MM.1S (cell line): ENCODE measurements at regions not wholly inside any gene's neighbourhood (a gene's known extent, or its start where the extent isn't known, plus 50 kb on each side); places are given as distances from the start of the nearest gene placed in this dataset.

Experiments
- DNase-seq: peaks from one replicate; pipeline ENCODE4 v3.0.0-alpha.2; 2015
- H2AFZ ChIP-seq: fragments of 300-600 bp; sonication (generic); 2 replicates; pipeline ENCODE4 v1.6.0; 2016; ENCODE audit warnings: antibody characterized with exemption, low read length
- H3F3A ChIP-seq: fragments of 300-600 bp; sonication (generic); 2 replicates; pipeline ENCODE4 v1.6.1; 2016; ENCODE audit warnings: mild to moderate bottlenecking, antibody characterized with exemption, low read length, moderate library complexity, mixed read lengths; ENCODE audit not compliant: insufficient read depth
- H3K27ac ChIP-seq: fragments of 300-600 bp; sonication (generic); 2 replicates; pipeline ENCODE4 v1.5.1; 2016; ENCODE audit warnings: mild to moderate bottlenecking, low read length
- H3K27me3 ChIP-seq: fragments of 300-600 bp; sonication (generic); replicated peaks from 2 replicates; pipeline ENCODE4 v1.6.0; 2016; ENCODE audit warnings: low read length; ENCODE audit not compliant: insufficient read depth
- H3K36me3 ChIP-seq: fragments of 300-600 bp; sonication (generic); replicated peaks from 2 replicates; pipeline ENCODE4 v1.6.1; 2016; ENCODE audit warnings: mild to moderate bottlenecking, low read length, mixed read lengths; ENCODE audit not compliant: insufficient read depth
- H3K4me1 ChIP-seq: fragments of 300-600 bp; sonication (generic); 2 replicates; pipeline ENCODE4 v1.6.1; 2016; ENCODE audit warnings: low read length, mixed read lengths
- H3K4me2 ChIP-seq: fragments of 300-600 bp; sonication (generic); 2 replicates; pipeline ENCODE4 v1.6.0; 2016; ENCODE audit warnings: low read depth, low read length
- H3K4me3 ChIP-seq: fragments of 300-600 bp; sonication (generic); 2 replicates; pipeline ENCODE4 v1.5.1; 2016; ENCODE audit warnings: low read length, mixed read lengths
- H3K79me2 ChIP-seq: fragments of 300-600 bp; sonication (generic); 2 replicates; pipeline ENCODE4 v1.6.1; 2016; ENCODE audit warnings: mixed run types, low read length, mixed read lengths
- H3K9ac ChIP-seq: fragments of 300-600 bp; sonication (generic); 2 replicates; pipeline ENCODE4 v1.6.1; 2016; ENCODE audit warnings: low read length, mixed read lengths
- H3K9me2 ChIP-seq: fragments of 300-600 bp; sonication (generic); replicated peaks from 2 replicates; pipeline ENCODE4 v1.6.1; 2016; ENCODE audit warnings: mild to moderate bottlenecking, low read length, mixed read lengths; ENCODE audit not compliant: insufficient read depth
- H3K9me3 ChIP-seq: fragments of 300-600 bp; sonication (generic); replicated peaks from 2 replicates; pipeline ENCODE4 v1.6.1; 2016; ENCODE audit warnings: mild to moderate bottlenecking, low read length, mixed read lengths; ENCODE audit not compliant: insufficient read depth
- H4K20me1 ChIP-seq: fragments of 300-600 bp; sonication (generic); 2 replicates; pipeline ENCODE4 v1.6.1; 2016; ENCODE audit warnings: mild to moderate bottlenecking, low read length, moderate library complexity, mixed read lengths; ENCODE audit not compliant: insufficient read depth
- EZH2 ChIP-seq: fragments of 300-600 bp; sonication (generic); optimal IDR thresholded peaks from 2 replicates; pipeline ENCODE3; 2017; ENCODE audit warnings: low read depth, mild to moderate bottlenecking, antibody characterized with exemption, low read length, mixed read lengths
- EZH2phosphoT487 ChIP-seq: fragments of 300-600 bp; sonication (generic); IDR thresholded peaks from 2 replicates; pipeline ENCODE4 v1.6.1; 2018; ENCODE audit warnings: antibody characterized with exemption, low read length
- TF ChIP-seq, protein P1 (sequence below): fragments of 300-600 bp; sonication (generic); IDR thresholded peaks from 2 replicates; pipeline ENCODE4 v1.5.1; 2016; ENCODE audit warnings: antibody characterized with exemption, low read length, mixed read lengths

DNA sequence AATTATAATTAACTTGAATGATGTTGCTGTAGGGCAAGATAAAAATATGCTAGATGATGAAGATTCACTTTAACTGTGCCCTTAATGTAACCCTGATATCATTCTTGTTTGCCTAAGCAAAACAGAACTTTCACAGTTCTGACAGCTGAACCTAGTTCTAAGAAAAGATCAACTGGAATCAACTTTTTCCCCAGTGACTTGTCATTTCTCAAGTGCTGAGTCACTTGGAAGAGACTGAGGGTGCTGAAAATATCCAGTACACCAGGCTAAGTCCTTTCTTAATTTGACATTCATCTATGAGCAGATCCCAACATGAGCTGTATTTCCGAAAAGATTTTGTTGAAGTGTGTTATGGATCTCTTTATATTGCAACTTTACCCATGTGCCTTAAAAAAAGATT is 140.4 kb downstream of the MID1IP1 start:
- Histone ChIP-seq H3K27me3 (no peaks in the 10 kb centered on the region), H3K4me2 (no peak overlapping the region), H3K4me1 (no peaks in the 10 kb centered on the region), H3F3A (no peaks in the 10 kb centered on the region), H3K36me3 (no peaks in the 10 kb centered on the region), H3K27ac (no peak overlapping the region), H3K9me3 (no peaks in the 10 kb centered on the region), H3K4me3 (no peak overlapping the region), H3K9me2 (no peaks in the 10 kb centered on the region), H2AFZ (no peak overlapping the region), H3K79me2 (no peaks in the 10 kb centered on the region), H4K20me1 (no peaks in the 10 kb centered on the region), H3K9ac (no peak overlapping the region)
- TF ChIP-seq EZH2: no peak
- TF ChIP-seq EZH2phosphoT487: no peak
- TF ChIP-seq, protein P1, sequence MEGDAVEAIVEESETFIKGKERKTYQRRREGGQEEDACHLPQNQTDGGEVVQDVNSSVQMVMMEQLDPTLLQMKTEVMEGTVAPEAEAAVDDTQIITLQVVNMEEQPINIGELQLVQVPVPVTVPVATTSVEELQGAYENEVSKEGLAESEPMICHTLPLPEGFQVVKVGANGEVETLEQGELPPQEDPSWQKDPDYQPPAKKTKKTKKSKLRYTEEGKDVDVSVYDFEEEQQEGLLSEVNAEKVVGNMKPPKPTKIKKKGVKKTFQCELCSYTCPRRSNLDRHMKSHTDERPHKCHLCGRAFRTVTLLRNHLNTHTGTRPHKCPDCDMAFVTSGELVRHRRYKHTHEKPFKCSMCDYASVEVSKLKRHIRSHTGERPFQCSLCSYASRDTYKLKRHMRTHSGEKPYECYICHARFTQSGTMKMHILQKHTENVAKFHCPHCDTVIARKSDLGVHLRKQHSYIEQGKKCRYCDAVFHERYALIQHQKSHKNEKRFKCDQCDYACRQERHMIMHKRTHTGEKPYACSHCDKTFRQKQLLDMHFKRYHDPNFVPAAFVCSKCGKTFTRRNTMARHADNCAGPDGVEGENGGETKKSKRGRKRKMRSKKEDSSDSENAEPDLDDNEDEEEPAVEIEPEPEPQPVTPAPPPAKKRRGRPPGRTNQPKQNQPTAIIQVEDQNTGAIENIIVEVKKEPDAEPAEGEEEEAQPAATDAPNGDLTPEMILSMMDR: no peak
- DNase-seq: no peak

DNA sequence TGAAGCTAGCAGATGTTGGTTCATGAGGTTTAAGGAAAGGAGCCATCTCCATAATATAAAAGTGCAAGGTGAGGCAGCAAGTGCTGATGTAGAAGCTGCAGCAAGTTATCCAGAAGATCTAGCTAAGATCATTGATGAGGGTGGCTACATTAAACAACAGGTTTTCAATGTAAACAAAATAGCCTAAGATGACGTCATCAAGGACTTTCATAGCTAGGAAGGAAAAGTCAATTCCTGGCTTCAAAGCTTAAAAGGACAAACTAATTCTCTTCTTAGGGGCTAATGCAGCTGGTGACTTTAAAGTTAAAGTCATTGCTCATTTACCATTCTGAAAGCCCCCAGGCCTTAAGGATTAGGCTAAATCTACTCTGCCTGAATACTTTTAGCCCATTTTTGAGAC is 141.9 kb downstream of the MID1IP1 start:
- Histone ChIP-seq H3K79me2 (no peaks in the 10 kb centered on the region), H3K27me3 (no peaks in the 10 kb centered on the region), H3K9me3 (no peaks in the 10 kb centered on the region), H2AFZ (no peak overlapping the region), H3K4me1 (no peaks in the 10 kb centered on the region), H3K36me3 (no peaks in the 10 kb centered on the region), H4K20me1 (no peaks in the 10 kb centered on the region), H3K4me2 (no peak overlapping the region), H3K9ac (no peak overlapping the region), H3K9me2 (no peaks in the 10 kb centered on the region), H3K27ac (no peak overlapping the region), H3K4me3 (no peak overlapping the region), H3F3A (no peaks in the 10 kb centered on the region)
- no peak for DNase-seq
- TF ChIP-seq, protein P1: no peak
- TF ChIP-seq EZH2phosphoT487: no peak
- no peak for TF ChIP-seq EZH2

DNA sequence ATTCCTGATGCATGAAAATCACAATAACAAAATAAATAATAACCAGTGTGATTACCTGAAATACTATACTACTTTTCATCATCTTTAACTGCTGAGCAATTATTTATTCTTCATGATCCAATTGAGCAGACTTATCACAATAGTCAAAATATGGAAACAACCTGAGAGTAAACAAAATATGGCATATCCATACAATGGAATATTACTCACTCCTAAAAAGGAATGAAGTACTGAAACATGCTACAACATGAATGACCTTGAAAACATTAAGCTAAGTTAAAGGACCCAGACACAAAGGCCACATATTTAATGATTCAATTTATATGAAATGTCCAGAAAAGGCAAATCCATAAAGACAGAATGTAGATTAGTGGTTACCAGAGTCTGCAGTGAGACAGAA is 146.8 kb downstream of the MID1IP1 start:
- H3K36me3 ChIP-seq: no peaks in the 10 kb centered on the region
- H3K4me3 ChIP-seq: no peak overlapping the region
- no peaks in the 10 kb centered on the region for H3K79me2 ChIP-seq
- no peaks in the 10 kb centered on the region for H3K4me1 ChIP-seq
- H3K9me3 ChIP-seq: no peaks in the 10 kb centered on the region
- no peak overlapping the region for H3K27ac ChIP-seq
- H4K20me1 ChIP-seq: no peaks in the 10 kb centered on the region
- H3K9ac ChIP-seq: no peak overlapping the region
- H3K27me3 ChIP-seq: no peaks in the 10 kb centered on the region
- TF ChIP-seq EZH2phosphoT487 (no peak), EZH2 (no peak)
- TF ChIP-seq, protein P1: no peak
- DNase-seq: no peak
- no peak overlapping the region for H2AFZ ChIP-seq
- H3K4me2 ChIP-seq: no peak overlapping the region
- H3K9me2 ChIP-seq: no peaks in the 10 kb centered on the region
- H3F3A ChIP-seq: no peaks in the 10 kb centered on the region
